NCI-H2081 (cell line): ENCODE measurements at regions not wholly inside any gene's neighbourhood (a gene's known extent, or its start where the extent isn't known, plus 50 kb on each side); places are given as distances from the start of the nearest gene placed in this dataset.
"Not testable (repeated sequence)": the region's sequence is repeated elsewhere in the genome, so short reads cannot be mapped to it uniquely, and the experiment has no call there.

ENCODE experiments used
- DNase-seq, 2 experiments: peaks; one replicate each; lab custom pipeline; 2025; lab: John Stamatoyannopoulos, UW

GRCh38 chr2:145753966-145754365, 1234.0 kb upstream of the ZEB2 start:
- no peak for DNase-seq

GRCh38 chr2:145753041-145753608, 1233.2 kb upstream of the ZEB2 start:
- DNase-seq, result no peak

GRCh38 chr2:145752091-145752806, 1232.3 kb upstream of the ZEB2 start:
- peak; percentile 24 to 71 for DNase-seq

- DNase-seq, result no peak
Measured at GRCh38 chr2:145751629-145752028, 1231.7 kb upstream of the ZEB2 start.

GRCh38 chr2:145751155-145751554, 1231.2 kb upstream of the ZEB2 start:
- DNase-seq, result no peak

- DNase-seq, result no peak
Measured at GRCh38 chr2:145750612-145751011, 1230.7 kb upstream of the ZEB2 start.

GRCh38 chr2:145750144-145750543, 1230.2 kb upstream of the ZEB2 start:
- no peak for DNase-seq

- DNase-seq, result no peak
Measured at GRCh38 chr2:145749556-145749955, 1229.6 kb upstream of the ZEB2 start.

- no peak for DNase-seq
Measured at GRCh38 chr2:145748927-145749326, 1229.0 kb upstream of the ZEB2 start.

GRCh38 chr2:145747715-145748114, 1227.8 kb upstream of the ZEB2 start:
- no peak for DNase-seq

- DNase-seq, result not testable (repeated sequence)
Measured at GRCh38 chr2:145745387-145745721, 1225.4 kb upstream of the ZEB2 start.

GRCh38 chr2:145744541-145745386, 1224.8 kb upstream of the ZEB2 start:
- DNase-seq, result no peak

- no peak for DNase-seq
Measured at GRCh38 chr2:145743011-145743410, 1223.1 kb upstream of the ZEB2 start.

GRCh38 chr2:145741636-145742035, 1221.7 kb upstream of the ZEB2 start:
- no peak for DNase-seq

GRCh38 chr2:145741181-145741580, 1221.3 kb upstream of the ZEB2 start:
- DNase-seq, result no peak

- no peak for DNase-seq
Measured at GRCh38 chr2:145740302-145740701, 1220.4 kb upstream of the ZEB2 start.

GRCh38 chr2:145739681-145740080, 1219.8 kb upstream of the ZEB2 start:
- DNase-seq, result no peak

GRCh38 chr2:145736871-145737270, 1217.0 kb upstream of the ZEB2 start:
- DNase-seq, result no peak

- no peak for DNase-seq
Measured at GRCh38 chr2:145731467-145731866, 1211.5 kb upstream of the ZEB2 start.

GRCh38 chr2:145729993-145730770, 1210.3 kb upstream of the ZEB2 start:
- peak in 1 of 2 experiments; percentile 4 for DNase-seq

- DNase-seq, result no peak
Measured at GRCh38 chr2:145729481-145729880, 1209.6 kb upstream of the ZEB2 start.

GRCh38 chr2:145728511-145728910, 1208.6 kb upstream of the ZEB2 start:
- DNase-seq, result no peak
